ENCODE measurements at regions not wholly inside any gene's neighbourhood (a gene's known extent, or its start where the extent isn't known, plus 50 kb on each side); places are given as distances from the start of the nearest gene placed in this dataset.

- TF ChIP-seq CTCF (IDR thresholded peaks at IDR 0.05; ENCODE audit: borderline replicate concordance, extremely low read depth, low read length, poor library complexity, severe bottlenecking) (no peak), EZH2 (IDR thresholded peaks at IDR 0.05; ENCODE audit: borderline replicate concordance, low read depth, low read length, severe bottlenecking) (no peak)
Observed at GRCh38 chrX:132272826-132273225, 53.6 kb upstream of the RAP2C start.

Measured in DND-41 (cell line).